Transverse colon (tissue), 3 donors: ENCODE measurements at regions not wholly inside any gene's neighbourhood (a gene's known extent, or its start where the extent isn't known, plus 50 kb on each side); places are given as distances from the start of the nearest gene placed in this dataset.

Source experiments
- CTCF ChIP-seq, 5 experiments: fragments of 200-600 bp in 3 of 5; fragments of 450-650 bp in 2 of 5; sonication (generic) in 3 of 5; IDR thresholded peaks; 1 replicate in 2 of 5; 2 replicates in 3 of 5; pipeline ENCODE4 v1.5.1; 2016 to 2017; ENCODE audit warnings: antibody characterized with exemption in 5 of 5, inconsistent platforms in 3 of 5, mild to moderate bottlenecking in 2 of 5, moderate library complexity in 1 of 5
- POLR2A ChIP-seq: fragments of 450-650 bp; IDR thresholded peaks from one replicate; pipeline ENCODE4 v1.6.1; 2016; ENCODE audit warnings: antibody characterized with exemption, mild to moderate bottlenecking, moderate library complexity

DNA sequence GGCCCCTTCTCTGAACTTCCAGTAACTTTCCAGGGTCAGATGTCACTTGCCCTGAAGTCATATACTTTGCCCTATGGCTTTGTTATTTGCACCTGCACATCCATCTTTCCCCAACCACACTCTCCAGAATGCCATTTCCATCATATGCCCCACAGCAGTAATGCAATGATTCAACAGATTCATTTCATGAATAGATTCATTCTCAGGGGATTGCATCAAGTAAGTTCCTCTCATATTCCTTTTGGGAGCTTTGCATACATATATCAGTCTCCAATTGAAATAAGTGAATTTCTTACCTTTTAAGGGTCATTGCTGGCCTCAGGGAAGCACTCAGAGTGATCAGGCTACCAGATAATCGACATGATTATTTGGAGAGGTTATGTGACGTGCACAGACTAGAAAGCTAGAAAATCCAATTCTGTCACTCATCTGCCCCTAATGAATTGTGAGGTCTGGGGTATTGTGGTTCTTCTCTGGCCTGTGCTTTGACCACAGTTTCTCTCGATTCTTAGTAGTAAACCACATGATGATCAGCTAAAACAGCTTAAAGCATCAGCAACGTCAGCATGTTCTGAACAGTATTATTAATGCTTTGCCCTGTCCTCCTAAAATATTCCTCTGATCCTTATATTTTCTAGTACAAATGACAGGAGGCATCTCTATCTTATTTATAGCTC, 179.9 kb downstream of the ATPSCKMT start:
- no peak for TF ChIP-seq CTCF (IDR thresholded peaks at IDR 0.05)
- no peak for TF ChIP-seq POLR2A
